A673 (cell line): ENCODE measurements at regions not wholly inside any gene's neighbourhood (a gene's known extent, or its start where the extent isn't known, plus 50 kb on each side); places are given as distances from the start of the nearest gene placed in this dataset.

Source experiments
- BruUV-seq: library from RNA; stranded (reverse); fragments of 400-500 nt; replicated peaks from 2 replicates; lab custom pipeline; 2021; lab: Mats Ljungman, UMichigan
- CTCF ChIA-PET: fragments of 300-600 bp; sonication (Branson Sonifier 250); formaldehyde crosslinking; loops from one replicate; lab custom pipeline; 2022; ENCODE audit warnings: antibody characterized with exemption; lab: Charles Lee
- POLR2A ChIA-PET: fragments of 300-600 bp; sonication (Branson Sonifier 250); formaldehyde crosslinking; loops from one replicate; lab custom pipeline; 2022; ENCODE audit warnings: antibody characterized with exemption; ENCODE audit not compliant: low non-redundant PET; lab: Charles Lee
- DNase-seq: peaks from one replicate; pipeline ENCODE4 v3.0.0-alpha.2; 2015; ENCODE audit warnings: low spot score
- H3K27ac ChIP-seq: fragments of 200-600 bp; sonication (generic); 2 replicates; pipeline ENCODE4 v1.5.1; 2016; ENCODE audit warnings: mixed run types, low read depth, mild to moderate bottlenecking, mixed read lengths, antibody characterized with exemption, low read length; ENCODE audit not compliant: poor library complexity, severe bottlenecking
- H3K27me3 ChIP-seq: fragments of 200-600 bp; sonication (generic); replicated peaks from 2 replicates; pipeline ENCODE4 v1.6.1; 2017; ENCODE audit warnings: mixed run types, low read depth, mild to moderate bottlenecking, mixed read lengths, antibody characterized with exemption, low read length; ENCODE audit not compliant: insufficient read depth, poor library complexity
- H3K36me3 ChIP-seq: fragments of 200-600 bp; sonication (generic); 2 replicates; pipeline ENCODE4 v1.6.1; 2016; ENCODE audit warnings: mixed run types, mild to moderate bottlenecking, mixed read lengths, antibody characterized with exemption, low read length; ENCODE audit not compliant: insufficient read depth, poor library complexity, severe bottlenecking
- H3K4me1 ChIP-seq: fragments of 200-600 bp; sonication (generic); 2 replicates; pipeline ENCODE4 v1.6.1; 2017; ENCODE audit warnings: mixed run types, mild to moderate bottlenecking, mixed read lengths, antibody characterized with exemption, low read length; ENCODE audit not compliant: insufficient read depth, poor library complexity, severe bottlenecking
- H3K4me3 ChIP-seq: fragments of 200-600 bp; sonication (generic); 2 replicates; pipeline ENCODE4 v1.5.1; 2016; ENCODE audit warnings: low read depth, mixed run types, mild to moderate bottlenecking, mixed read lengths, low read length; ENCODE audit not compliant: poor library complexity, severe bottlenecking
- H3K9me3 ChIP-seq: fragments of 200-600 bp; sonication (generic); 2 replicates; pipeline ENCODE4 v1.6.1; 2016; ENCODE audit warnings: mixed run types, low read depth, mild to moderate bottlenecking, mixed read lengths, antibody characterized with exemption, low read length; ENCODE audit not compliant: poor library complexity, severe bottlenecking
- EZH2 ChIP-seq: fragments of 200-600 bp; sonication (generic); IDR thresholded peaks from 2 replicates; pipeline ENCODE4 v1.6.1; 2017; ENCODE audit warnings: borderline replicate concordance, low read depth, mild to moderate bottlenecking, mixed read lengths, antibody characterized with exemption, low read length; ENCODE audit not compliant: poor library complexity, severe bottlenecking
- intact Hi-C: fragments of 100-400 bp; cut with micrococcal nuclease; formaldehyde crosslinking; loops from one replicate; pipeline ENCODE4 v1.10.0; 2022; ENCODE audit not compliant: unreplicated experiment
- TF ChIP-seq, protein P1 (sequence below): fragments of 300-800, 200-600 bp; sonication (generic); conservative IDR thresholded peaks from 2 replicates; pipeline ENCODE4 v1.5.1; 2017; ENCODE audit warnings: low read depth, mild to moderate bottlenecking, antibody characterized with exemption, low read length, moderate library complexity, mixed read lengths

DNA sequence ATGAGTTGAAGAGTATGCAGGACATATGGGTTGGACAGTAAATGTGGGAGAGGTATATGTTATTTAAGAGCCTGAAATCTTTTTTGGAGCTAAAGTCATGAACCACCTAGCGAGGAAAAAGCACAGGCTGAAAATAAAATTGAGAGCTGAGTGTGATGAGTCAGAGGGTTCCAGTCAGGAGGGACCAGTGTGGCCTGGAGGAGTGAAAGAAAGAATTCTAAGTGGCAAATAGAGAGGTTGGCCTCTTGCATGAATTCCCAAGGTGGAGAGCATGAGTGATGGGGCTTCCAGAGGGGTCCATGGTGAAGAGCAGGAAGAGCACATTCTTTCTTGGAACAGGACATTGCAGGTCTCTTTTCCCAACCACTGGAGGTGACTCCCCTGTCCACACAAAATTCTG is 282.6 kb downstream of the TDRD15 start:
- intact Hi-C loops = no loop called here
- POLR2A ChIA-PET = no interaction called here
- no peaks in the 10 kb centered on the region for H3K4me1 ChIP-seq
- CTCF ChIA-PET = no interaction called here
- no peaks in the 10 kb centered on the region for H3K36me3 ChIP-seq
- H3K27ac ChIP-seq = no peak overlapping the region
- no peak for TF ChIP-seq EZH2
- H3K4me3 ChIP-seq = no peak overlapping the region
- no peaks in the 10 kb centered on the region for H3K9me3 ChIP-seq
- no TSS peak for BruUV-seq
- H3K27me3 ChIP-seq = no peaks in the 10 kb centered on the region
- no peak for DNase-seq

DNA sequence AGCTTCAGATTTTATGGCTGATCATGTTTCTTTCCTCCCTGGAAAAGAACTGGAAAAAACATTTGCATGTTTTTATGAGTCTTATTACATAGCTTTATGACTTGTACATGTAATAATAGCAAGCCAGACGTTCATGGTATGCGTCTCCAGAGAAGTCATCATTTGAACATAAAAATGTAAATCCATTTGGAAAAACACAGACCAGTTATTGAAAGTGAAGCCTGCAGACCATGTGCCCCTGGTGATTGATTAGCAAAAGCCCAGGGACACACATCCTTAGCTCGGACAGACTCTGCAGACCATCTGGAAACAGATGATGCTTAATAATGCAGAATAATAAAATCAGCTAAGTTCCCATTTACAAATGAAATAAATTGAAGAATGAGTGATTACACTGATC is 283.1 kb downstream of the TDRD15 start:
- intact Hi-C loops = no loop called here
- H3K9me3 ChIP-seq = no peaks in the 10 kb centered on the region
- H3K27ac ChIP-seq = no peak overlapping the region
- TF ChIP-seq, protein P1, sequence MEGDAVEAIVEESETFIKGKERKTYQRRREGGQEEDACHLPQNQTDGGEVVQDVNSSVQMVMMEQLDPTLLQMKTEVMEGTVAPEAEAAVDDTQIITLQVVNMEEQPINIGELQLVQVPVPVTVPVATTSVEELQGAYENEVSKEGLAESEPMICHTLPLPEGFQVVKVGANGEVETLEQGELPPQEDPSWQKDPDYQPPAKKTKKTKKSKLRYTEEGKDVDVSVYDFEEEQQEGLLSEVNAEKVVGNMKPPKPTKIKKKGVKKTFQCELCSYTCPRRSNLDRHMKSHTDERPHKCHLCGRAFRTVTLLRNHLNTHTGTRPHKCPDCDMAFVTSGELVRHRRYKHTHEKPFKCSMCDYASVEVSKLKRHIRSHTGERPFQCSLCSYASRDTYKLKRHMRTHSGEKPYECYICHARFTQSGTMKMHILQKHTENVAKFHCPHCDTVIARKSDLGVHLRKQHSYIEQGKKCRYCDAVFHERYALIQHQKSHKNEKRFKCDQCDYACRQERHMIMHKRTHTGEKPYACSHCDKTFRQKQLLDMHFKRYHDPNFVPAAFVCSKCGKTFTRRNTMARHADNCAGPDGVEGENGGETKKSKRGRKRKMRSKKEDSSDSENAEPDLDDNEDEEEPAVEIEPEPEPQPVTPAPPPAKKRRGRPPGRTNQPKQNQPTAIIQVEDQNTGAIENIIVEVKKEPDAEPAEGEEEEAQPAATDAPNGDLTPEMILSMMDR = no peak
- no peak for TF ChIP-seq EZH2
- no TSS peak for BruUV-seq
- H3K4me3 ChIP-seq = no peak overlapping the region
- no peaks in the 10 kb centered on the region for H3K27me3 ChIP-seq
- ChIA-PET POLR2A (no interaction called here), CTCF (no interaction called here)
- H3K4me1 ChIP-seq = no peaks in the 10 kb centered on the region
- H3K36me3 ChIP-seq = no peaks in the 10 kb centered on the region
- no peak for DNase-seq

DNA sequence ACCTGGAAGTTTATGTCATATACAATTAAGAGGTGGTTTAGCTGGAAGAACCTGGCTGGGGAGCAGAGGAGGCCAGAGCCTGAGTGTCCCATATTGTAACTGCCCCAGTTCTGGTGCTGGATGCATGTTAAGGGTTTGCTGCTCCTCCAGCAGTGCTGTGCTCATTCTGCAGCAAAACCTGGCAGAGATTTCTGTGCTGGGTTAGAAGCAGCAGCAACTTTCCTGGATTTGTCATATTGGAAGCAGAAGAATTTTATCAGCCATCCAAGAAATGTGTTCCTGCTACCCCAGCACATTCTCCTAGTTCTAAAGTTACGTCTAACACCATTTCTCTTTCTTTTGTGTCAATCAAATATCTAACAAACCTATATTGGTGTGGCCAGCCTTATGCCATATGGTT is 284.1 kb downstream of the TDRD15 start:
- Histone ChIP-seq H3K27ac (no peak overlapping the region), H3K4me3 (no peak overlapping the region), H3K27me3 (no peaks in the 10 kb centered on the region), H3K36me3 (no peaks in the 10 kb centered on the region), H3K4me1 (no peaks in the 10 kb centered on the region), H3K9me3 (no peaks in the 10 kb centered on the region)
- POLR2A ChIA-PET = no interaction called here
- intact Hi-C loops = no loop called here
- no TSS peak for BruUV-seq
- CTCF ChIA-PET = no interaction called here
- no peak for DNase-seq
- TF ChIP-seq, protein P1 = no peak
- TF ChIP-seq EZH2 = no peak

DNA sequence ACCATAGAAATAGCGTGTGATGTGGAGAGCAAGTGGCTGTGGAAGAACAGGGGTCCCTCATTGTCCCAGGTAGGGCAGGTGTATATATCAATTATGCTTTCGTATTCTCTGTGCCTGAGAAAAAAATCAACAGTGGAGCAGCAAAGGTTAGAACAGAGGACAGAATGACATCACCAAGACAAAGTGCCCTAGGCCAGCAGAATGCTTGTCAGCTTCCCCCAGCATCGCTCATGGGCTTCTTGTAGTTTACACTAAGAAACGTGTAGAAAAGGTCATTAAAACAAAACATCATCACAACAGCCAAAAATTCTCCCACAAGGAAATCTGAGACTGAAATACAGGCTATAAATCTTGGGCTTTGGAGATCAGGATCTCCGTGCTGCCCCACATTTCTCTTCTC is 288.0 kb downstream of the TDRD15 start:
- Histone ChIP-seq H3K4me1 (no peaks in the 10 kb centered on the region), H3K27ac (no peak overlapping the region), H3K9me3 (no peaks in the 10 kb centered on the region), H3K4me3 (no peak overlapping the region), H3K27me3 (no peaks in the 10 kb centered on the region), H3K36me3 (no peaks in the 10 kb centered on the region)
- intact Hi-C loops = no loop called here
- no TSS peak for BruUV-seq
- ChIA-PET POLR2A (no interaction called here), CTCF (no interaction called here)
- no peak for DNase-seq
- TF ChIP-seq EZH2 = no peak
- TF ChIP-seq, protein P1 = no peak
